CD14-positive monocyte (primary cell): ENCODE measurements at regions not wholly inside any gene's neighbourhood (a gene's known extent, or its start where the extent isn't known, plus 50 kb on each side); places are given as distances from the start of the nearest gene placed in this dataset.

ENCODE experiments used
- DNase-seq, 3 donors: peaks; one replicate each; pipeline ENCODE4 v3.0.0-alpha.2; 2011 to 2022
- H2AFZ ChIP-seq: 2 replicates; pipeline ENCODE4 v1.6.0; 2012; ENCODE audit warnings: mild to moderate bottlenecking, low read depth, low read length, inconsistent platforms; ENCODE audit not compliant: insufficient read depth, poor library complexity, severe bottlenecking
- H3K27ac ChIP-seq, 2 donors: 1 replicate in 1 of 2; 2 replicates in 1 of 2; pipeline ENCODE4 v1.5.1; 2012 to 2013; ENCODE audit warnings: low read length in 2 of 2, control low read depth in 1 of 2, inconsistent platforms in 1 of 2, low read depth in 1 of 2, mild to moderate bottlenecking in 1 of 2
- H3K27me3 ChIP-seq, 2 donors: one replicate each; pipeline versions ENCODE4 v1.6.0 to v1.6.1; 2011 to 2013; ENCODE audit warnings: low read length in 2 of 2; ENCODE audit not compliant: control insufficient read depth in 2 of 2, insufficient read depth in 2 of 2
- H3K36me3 ChIP-seq, 2 donors: replicated peaks in 1 of 2; 1 replicate in 1 of 2; 2 replicates in 1 of 2; pipeline versions ENCODE4 v1.5.1 to v1.6.1; 2012 to 2013; ENCODE audit warnings: low read length in 2 of 2, control low read depth in 1 of 2, inconsistent platforms in 1 of 2, mild to moderate bottlenecking in 1 of 2; ENCODE audit not compliant: insufficient read depth in 2 of 2, control insufficient read depth in 1 of 2
- H3K4me1 ChIP-seq, 2 donors: 1 replicate in 1 of 2; 2 replicates in 1 of 2; pipeline versions ENCODE4 v1.5.1 to v1.6.1; 2012 to 2013; ENCODE audit warnings: low read length in 2 of 2, control low read depth in 1 of 2, inconsistent platforms in 1 of 2, mild to moderate bottlenecking in 1 of 2, moderate library complexity in 1 of 2; ENCODE audit not compliant: insufficient read depth in 2 of 2, control insufficient read depth in 1 of 2
- H3K4me2 ChIP-seq: replicated peaks from 2 replicates; pipeline ENCODE3; 2012; ENCODE audit warnings: low read length, moderate library complexity, mild to moderate bottlenecking; ENCODE audit not compliant: poor library complexity, severe bottlenecking; ENCODE audit errors: extremely low read depth
- H3K4me3 ChIP-seq, 3 experiments: fragments of 200-600 bp in 1 of 3; sonication (generic) in 1 of 3; replicated peaks in 1 of 3; 1 replicate in 2 of 3; 2 replicates in 1 of 3; pipeline ENCODE4 v1.5.1; 2011 to 2013; ENCODE audit warnings: low read length in 3 of 3, mild to moderate bottlenecking in 3 of 3, control low read depth in 2 of 3, low read depth in 2 of 3, inconsistent platforms in 1 of 3, moderate library complexity in 1 of 3
- H3K79me2 ChIP-seq: 2 replicates; pipeline ENCODE4 v1.6.0; 2012; ENCODE audit warnings: mild to moderate bottlenecking, control low read depth, inconsistent platforms, low read length, moderate library complexity; ENCODE audit not compliant: insufficient read depth
- H3K9ac ChIP-seq: 2 replicates; pipeline ENCODE4 v1.6.0; 2017; ENCODE audit warnings: low read length, mild to moderate bottlenecking; ENCODE audit not compliant: insufficient read depth, poor library complexity, severe bottlenecking
- H3K9me3 ChIP-seq, 2 donors: replicated peaks in 1 of 2; 1 replicate in 1 of 2; 2 replicates in 1 of 2; pipeline versions ENCODE4 v1.5.1 to v1.6.1; 2012 to 2013; ENCODE audit warnings: low read length in 2 of 2, control low read depth in 1 of 2; ENCODE audit not compliant: control insufficient read depth in 1 of 2, insufficient read depth in 1 of 2
- H4K20me1 ChIP-seq: 2 replicates; pipeline ENCODE4 v1.6.0; 2012; ENCODE audit warnings: mild to moderate bottlenecking, low read length, control low read depth, moderate library complexity; ENCODE audit not compliant: insufficient read depth
- H3K27ac Mint-ChIP-seq, 7 donors: one replicate each; pipeline ENCODE4 v1.8.0; 2020; ENCODE audit warnings: mild to moderate bottlenecking in 7 of 7, mixed read lengths in 7 of 7, moderate library complexity in 6 of 7, inconsistent platforms in 2 of 7
- H3K27me3 Mint-ChIP-seq, 3 donors: one replicate each; pipeline ENCODE4 v1.8.0; 2021 to 2022; ENCODE audit warnings: low read depth in 3 of 3, mild to moderate bottlenecking in 3 of 3, mixed read lengths in 3 of 3, moderate library complexity in 3 of 3, inconsistent platforms in 1 of 3
- H3K36me3 Mint-ChIP-seq, 2 donors: one replicate each; pipeline ENCODE4 v1.8.0; 2020; ENCODE audit warnings: mixed read lengths in 2 of 2, inconsistent platforms in 1 of 2, mild to moderate bottlenecking in 1 of 2
- H3K4me1 Mint-ChIP-seq: one replicate; pipeline ENCODE4 v1.8.0; 2020; ENCODE audit warnings: mild to moderate bottlenecking, mixed read lengths
- H3K4me3 Mint-ChIP-seq, 2 donors: one replicate each; pipeline ENCODE4 v1.8.0; 2020; ENCODE audit warnings: mild to moderate bottlenecking in 2 of 2, mixed read lengths in 2 of 2, moderate library complexity in 1 of 2
- H3K9me3 Mint-ChIP-seq, 7 donors: one replicate each; pipeline ENCODE4 v1.8.0; 2020 to 2022; ENCODE audit warnings: mixed read lengths in 7 of 7, mild to moderate bottlenecking in 6 of 7, moderate library complexity in 6 of 7, inconsistent platforms in 2 of 7
- CTCF ChIP-seq: fragments of 200-600 bp; IDR thresholded peaks from one replicate; pipeline ENCODE4 v1.8.0; 2022; ENCODE audit warnings: antibody characterized with exemption, mild to moderate bottlenecking
- WGBS: methylation state at CpG from one replicate; pipeline ENCODE4 v1.1.5; 2013; ENCODE audit warnings: missing lambda C conversion rate; ENCODE audit not compliant: insufficient coverage; 5-methylcytosine and 5-hydroxymethylcytosine counted together
- intact Hi-C, 2 donors: fragments of 100-400 bp; cut with micrococcal nuclease; formaldehyde crosslinking; loops; one replicate each; pipeline versions ENCODE4 v1.15.0 to v1.15.1; 2023

GRCh38 chr16:73285436-73286201, 237.7 kb upstream of the ZFHX3 start:
- H3K4me3 ChIP-seq: no peak overlapping the region
- no peaks in the 10 kb centered on the region for H3K79me2 ChIP-seq
- no peak overlapping the region for H3K4me3 Mint-ChIP-seq
- no peaks in the 10 kb centered on the region for H3K4me1 ChIP-seq
- peaks cover 0 to 4% (median 2%) of the 10 kb centered on the region in 7 donors for H3K9me3 Mint-ChIP-seq
- no peaks in the 10 kb centered on the region for H3K36me3 ChIP-seq
- H3K27me3 ChIP-seq: no peaks in the 10 kb centered on the region
- 94% methylated on average over 7 of the region's 15 CpGs for WGBS
- H3K36me3 Mint-ChIP-seq: no peaks in the 10 kb centered on the region
- H3K4me2 ChIP-seq: no peak overlapping the region
- intact Hi-C loops: no loop called here
- H3K4me1 Mint-ChIP-seq: no peaks in the 10 kb centered on the region
- no peaks in the 10 kb centered on the region for H4K20me1 ChIP-seq
- no peak overlapping the region for H2AFZ ChIP-seq
- no peak overlapping the region for H3K9ac ChIP-seq
- DNase-seq: no peak
- no peak overlapping the region for H3K27ac ChIP-seq
- no peak overlapping the region for H3K27ac Mint-ChIP-seq
- peaks cover 0 to 5% (median 0%) of the 10 kb centered on the region in 3 donors for H3K27me3 Mint-ChIP-seq
- H3K9me3 ChIP-seq: no peaks in the 10 kb centered on the region
- no peak for TF ChIP-seq CTCF

GRCh38 chr16:73280388-73280787, 232.5 kb upstream of the ZFHX3 start:
- H3K9ac ChIP-seq: no peak overlapping the region
- no peaks in the 10 kb centered on the region for H3K27me3 ChIP-seq
- no peaks in the 10 kb centered on the region for H4K20me1 ChIP-seq
- no peaks in the 10 kb centered on the region for H3K4me1 ChIP-seq
- peaks cover 0 to 12% (median 4%) of the 10 kb centered on the region in 7 donors for H3K9me3 Mint-ChIP-seq
- no peak for DNase-seq
- H3K4me2 ChIP-seq: no peak overlapping the region
- no peaks in the 10 kb centered on the region for H3K36me3 ChIP-seq
- no CpG with 5 or more reads among the region's 2 CpGs for WGBS
- no peaks in the 10 kb centered on the region for H3K36me3 Mint-ChIP-seq
- H3K27ac Mint-ChIP-seq: no peak overlapping the region
- H3K27me3 Mint-ChIP-seq: peaks cover 0 to 3% (median 0%) of the 10 kb centered on the region in 3 donors
- H2AFZ ChIP-seq: no peak overlapping the region
- no peak overlapping the region for H3K27ac ChIP-seq
- no peaks in the 10 kb centered on the region for H3K79me2 ChIP-seq
- H3K4me3 Mint-ChIP-seq: no peak overlapping the region
- no peak for TF ChIP-seq CTCF
- H3K4me1 Mint-ChIP-seq: no peaks in the 10 kb centered on the region
- peaks cover 0 to 7% of the 10 kb centered on the region in 2 donors for H3K9me3 ChIP-seq
- no peak overlapping the region for H3K4me3 ChIP-seq
- intact Hi-C loops: no loop called here
